HEK293 (cell line): ENCODE measurements at regions not wholly inside any gene's neighbourhood (a gene's known extent, or its start where the extent isn't known, plus 50 kb on each side); places are given as distances from the start of the nearest gene placed in this dataset.

Source experiments
- CTCF ChIA-PET: fragments of 350-600 bp; formaldehyde crosslinking; extraction: SDS; loops from one replicate; lab custom pipeline; 2021; ENCODE audit warnings: antibody characterized with exemption; lab: Yijun Ruan, JAX
- POLR2A ChIA-PET: fragments of 300-600 bp; formaldehyde crosslinking; extraction: SDS; loops from one replicate; lab custom pipeline; 2020; ENCODE audit warnings: antibody characterized with exemption, inconsistent platforms; lab: Yijun Ruan, JAX
- H3K27ac ChIP-seq: fragments of 200-500 bp; sonication (Bioruptor generic); 2 replicates; pipeline ENCODE4 v1.5.1; 2014; ENCODE audit warnings: low read depth, low read length, control low read depth, inconsistent platforms; ENCODE audit errors: extremely low read depth
- H3K36me3 ChIP-seq, 2 experiments: fragments of 200-500 bp in 1 of 2; sonication (Bioruptor generic) in 1 of 2; 1 replicate in 1 of 2; 2 replicates in 1 of 2; pipeline ENCODE4 v1.5.1; 2014 to 2017; ENCODE audit warnings: inconsistent platforms in 2 of 2, low read length in 2 of 2; ENCODE audit not compliant: control insufficient read depth in 2 of 2, insufficient read depth in 1 of 2
- H3K4me1 ChIP-seq: fragments of 200-500 bp; sonication (Bioruptor generic); 2 replicates; pipeline ENCODE4 v1.5.1; 2014; ENCODE audit warnings: mild to moderate bottlenecking, low read length, inconsistent platforms; ENCODE audit not compliant: control insufficient read depth, insufficient read depth
- H3K4me3 ChIP-seq: 2 replicates; pipeline ENCODE4 v1.5.1; 2011; ENCODE audit warnings: low read depth, mild to moderate bottlenecking, control low read depth, low read length, moderate library complexity
- H3K9me3 ChIP-seq: fragments of 200-500 bp; sonication (Bioruptor generic); 2 replicates; pipeline ENCODE4 v1.5.1; 2014; ENCODE audit warnings: low read depth, low read length, inconsistent platforms; ENCODE audit not compliant: control insufficient read depth, insufficient read depth
- ELK4 ChIP-seq: IDR thresholded peaks from 2 replicates; pipeline ENCODE4 v1.6.1; 2011; ENCODE audit warnings: mild to moderate bottlenecking, low read depth, low read length, borderline replicate concordance
- MYNN ChIP-seq: fragments of 450-650 bp; formaldehyde crosslinking; IDR thresholded peaks from 2 replicates; pipeline ENCODE4 v1.5.1; 2016; ENCODE audit warnings: missing biosample characterization, missing genetic modification characterization, borderline replicate concordance
- PRDM2 ChIP-seq: fragments of 450-650 bp; formaldehyde crosslinking; IDR thresholded peaks from 2 replicates; pipeline ENCODE4 v1.5.1; 2016; ENCODE audit warnings: missing biosample characterization, missing genetic modification characterization, borderline replicate concordance
- ZEB2 ChIP-seq: fragments of 450-650 bp; formaldehyde crosslinking; IDR thresholded peaks from 2 replicates; pipeline ENCODE4 v1.5.1; 2016; ENCODE audit warnings: missing biosample characterization, missing genetic modification characterization
- ZNF121 ChIP-seq: fragments of 450-650 bp; formaldehyde crosslinking; IDR thresholded peaks from 2 replicates; pipeline ENCODE4 v1.5.1; 2016; ENCODE audit warnings: missing biosample characterization, missing genetic modification characterization
- ZNF2 ChIP-seq: fragments of 450-650 bp; formaldehyde crosslinking; IDR thresholded peaks from 2 replicates; pipeline ENCODE4 v1.5.1; 2016; ENCODE audit warnings: missing biosample characterization, missing genetic modification characterization
- ZNF221 ChIP-seq: fragments of 450-650 bp; formaldehyde crosslinking; IDR thresholded peaks from 2 replicates; pipeline ENCODE4 v1.5.1; 2017; ENCODE audit warnings: missing biosample characterization, missing genetic modification characterization, borderline replicate concordance
- ZNF24 ChIP-seq: fragments of 450-650 bp; formaldehyde crosslinking; IDR thresholded peaks from 2 replicates; pipeline ENCODE4 v1.5.1; 2016; ENCODE audit warnings: missing biosample characterization, missing genetic modification characterization
- ZNF311 ChIP-seq: fragments of 450-650 bp; formaldehyde crosslinking; IDR thresholded peaks from 2 replicates; pipeline ENCODE4 v1.5.1; 2017; ENCODE audit warnings: missing biosample characterization, missing genetic modification characterization, borderline replicate concordance
- ZNF37A ChIP-seq: fragments of 450-650 bp; IDR thresholded peaks from 2 replicates; pipeline ENCODE4 v1.5.1; 2018; ENCODE audit warnings: missing biosample characterization, missing genetic modification characterization
- ZNF513 ChIP-seq: fragments of 450-650 bp; IDR thresholded peaks from 2 replicates; pipeline ENCODE4 v1.5.1; 2018; ENCODE audit warnings: missing biosample characterization, missing genetic modification characterization
- ZNF555 ChIP-seq: fragments of 450-650 bp; formaldehyde crosslinking; conservative IDR thresholded peaks from 2 replicates; pipeline ENCODE4 v1.5.1; 2017; ENCODE audit warnings: missing biosample characterization, mild to moderate bottlenecking, missing genetic modification characterization, inconsistent platforms
- ZNF571 ChIP-seq: fragments of 450-650 bp; formaldehyde crosslinking; IDR thresholded peaks from 2 replicates; pipeline ENCODE4 v1.5.0; 2017; ENCODE audit warnings: missing biosample characterization, missing genetic modification characterization
- ZNF664 ChIP-seq: fragments of 450-650 bp; formaldehyde crosslinking; IDR thresholded peaks from 2 replicates; pipeline ENCODE4 v1.5.1; 2016; ENCODE audit warnings: missing biosample characterization, missing genetic modification characterization
- ZSCAN16 ChIP-seq: fragments of 450-650 bp; formaldehyde crosslinking; IDR thresholded peaks from 2 replicates; pipeline ENCODE4 v1.5.1; 2016; ENCODE audit warnings: missing biosample characterization, missing genetic modification characterization

- no peak overlapping the region for H3K27ac ChIP-seq
- no peaks in the 10 kb centered on the region for H3K9me3 ChIP-seq
- CTCF ChIA-PET, result interaction anchor here (0.6 kb wide), 1 partner anchor 46 kb away, joined by 3 read pairs; no protein-coding TSS in a partner anchor
- H3K4me1 ChIP-seq, result no peaks in the 10 kb centered on the region
- TF ChIP-seq MYNN (tag by site-specific recombination) (no peak), PRDM2 (tag by site-specific recombination) (no peak), ZNF221 (tag by site-specific recombination) (no peak), ZNF571 (tag by site-specific recombination) (no peak), ZNF37A (tag by site-specific recombination) (no peak), ZNF664 (tag by site-specific recombination) (no peak), ZEB2 (tag by site-specific recombination) (no peak), ZNF121 (no peak), ZNF311 (tag by site-specific recombination) (no peak), ZNF555 (tag by site-specific recombination) (no peak), ZSCAN16 (tag by site-specific recombination) (no peak), ZNF513 (tag by site-specific recombination) (no peak)
- no peaks in the 10 kb centered on the region for H3K36me3 ChIP-seq
- H3K4me3 ChIP-seq, result no peak overlapping the region
- POLR2A ChIA-PET, result no interaction called here
Observed at GRCh38 chr9:79912318-79913070, 340.7 kb downstream of the TLE4 start.

GRCh38 chr9:79911724-79912123 is 340.0 kb downstream of the TLE4 start:
- CTCF ChIA-PET, result interaction anchor here (0.6 kb wide), 1 partner anchor 1039 kb away, joined by 3 read pairs; no protein-coding TSS in a partner anchor
- H3K4me1 ChIP-seq, result no peaks in the 10 kb centered on the region
- POLR2A ChIA-PET, result no interaction called here
- TF ChIP-seq ZNF2 (tag by site-specific recombination), result no peak
- 0 out of 2 replicates have a peak, but pooled peaks have one; percentile 0 for TF ChIP-seq ELK4
- TF ChIP-seq ZNF24, result no peak
- no peak overlapping the region for H3K4me3 ChIP-seq
- H3K36me3 ChIP-seq, result no peaks in the 10 kb centered on the region
- no peak overlapping the region for H3K27ac ChIP-seq
- H3K9me3 ChIP-seq, result no peaks in the 10 kb centered on the region
